HG03460 (cell line): ENCODE measurements at regions not wholly inside any gene's neighbourhood (a gene's known extent, or its start where the extent isn't known, plus 50 kb on each side); places are given as distances from the start of the nearest gene placed in this dataset.

Experiments used
- ATAC-seq: cut with Tn5 transposase; IDR thresholded peaks from one replicate; pipeline ENCODE4 v1.9.1; 2021; ENCODE audit not compliant: unreplicated experiment

DNA sequence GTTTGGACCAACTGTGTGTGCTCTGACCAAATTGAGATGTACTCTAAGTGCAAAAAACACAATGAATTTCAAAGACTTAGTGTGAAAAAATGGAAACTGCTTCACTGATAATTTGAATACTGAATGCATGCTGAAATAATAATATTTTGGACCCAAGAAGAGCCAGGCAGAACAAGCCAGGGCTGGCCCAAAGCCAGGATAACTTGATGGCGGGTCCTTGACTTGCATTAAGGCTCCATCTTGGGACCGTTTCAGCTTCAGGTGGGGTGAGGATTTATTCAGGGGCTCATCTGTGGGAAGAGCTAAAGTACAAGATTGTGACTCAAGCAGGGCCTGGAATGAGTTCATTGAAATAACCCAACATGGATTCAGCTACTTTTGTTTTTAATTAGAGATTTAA lies 921.9 kb downstream of the QKI start:
- no peak for ATAC-seq

- ATAC-seq, result no peak
These were observed 916.5 kb downstream of the QKI start for GRCh38 chr6:164331026-164331425.

GRCh38 chr6:164325168-164325567 lies 910.6 kb downstream of the QKI start:
- no peak for ATAC-seq

GRCh38 chr6:164322533-164322932 lies 908.0 kb downstream of the QKI start:
- no peak for ATAC-seq

- no peak for ATAC-seq
These were observed 906.8 kb downstream of the QKI start for GRCh38 chr6:164321297-164321696.

GRCh38 chr6:164315376-164315775 lies 900.9 kb downstream of the QKI start:
- no peak for ATAC-seq

DNA sequence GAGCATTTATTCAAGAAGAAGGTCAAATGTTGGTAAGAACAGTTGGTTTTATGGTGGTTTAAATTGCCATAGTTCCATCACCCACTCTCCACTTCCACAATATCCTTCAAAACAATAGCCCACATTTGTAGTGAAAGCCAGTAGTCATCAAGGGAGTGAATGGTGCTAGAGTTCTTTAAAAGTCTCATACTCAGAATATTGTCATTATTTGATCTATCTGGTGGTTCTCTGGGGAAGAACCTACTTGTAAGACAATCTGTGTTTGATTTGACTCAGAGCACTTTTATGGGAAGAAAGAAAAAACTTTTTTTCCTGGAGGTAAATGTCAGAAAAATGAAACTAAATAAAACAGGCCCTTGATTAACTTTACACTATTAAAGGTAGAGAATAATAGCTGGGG lies 893.8 kb downstream of the QKI start:
- no peak for ATAC-seq

GRCh38 chr6:164303102-164303964 lies 888.8 kb downstream of the QKI start:
- ATAC-seq, result no peak

GRCh38 chr6:164296411-164296810 lies 881.9 kb downstream of the QKI start:
- no peak for ATAC-seq

- no peak for ATAC-seq
These were observed 879.7 kb downstream of the QKI start for GRCh38 chr6:164294047-164294784.

- no peak for ATAC-seq
These were observed 876.7 kb downstream of the QKI start for GRCh38 chr6:164291224-164291623.

GRCh38 chr6:164290101-164290500 lies 875.6 kb downstream of the QKI start:
- no peak for ATAC-seq

DNA sequence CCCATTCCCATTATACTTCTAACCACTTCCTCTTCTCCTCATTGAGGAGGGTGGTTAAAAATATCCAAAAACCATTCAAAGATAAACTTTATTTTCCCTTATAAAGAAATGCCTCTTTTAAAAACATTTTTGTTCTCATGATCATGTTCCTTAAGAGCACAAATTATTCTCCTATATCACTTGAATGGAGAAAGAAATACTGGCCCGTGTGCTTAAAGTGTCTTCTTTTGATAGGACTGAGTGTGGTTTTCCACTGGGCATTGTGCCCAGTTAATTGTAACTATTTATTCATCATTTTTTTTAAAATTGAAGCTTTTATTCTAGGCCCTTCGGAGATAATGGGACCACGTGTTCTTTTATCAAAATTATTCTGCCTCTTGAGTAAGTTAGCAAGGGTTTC lies 871.5 kb downstream of the QKI start:
- ATAC-seq, result no peak

GRCh38 chr6:164283574-164283973 lies 869.1 kb downstream of the QKI start:
- no peak for ATAC-seq

DNA sequence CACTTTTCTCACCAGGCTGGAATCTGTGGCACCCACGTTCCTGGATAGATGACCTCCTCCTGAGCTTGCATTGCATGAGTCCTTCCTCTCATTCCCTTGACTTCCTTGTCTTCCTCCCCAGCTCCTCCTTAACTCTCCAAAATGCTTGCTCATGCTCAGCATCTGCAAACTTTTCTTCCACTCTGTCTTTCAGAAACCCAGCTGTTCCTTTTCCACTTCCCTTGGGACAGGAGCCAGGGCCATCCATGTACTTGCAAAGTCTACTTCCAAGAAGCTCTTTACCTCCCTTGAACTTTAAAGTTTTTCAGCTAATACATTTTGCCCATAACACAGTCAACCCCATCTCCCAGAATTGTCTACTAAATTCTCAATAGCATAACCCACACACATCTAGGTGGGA lies 861.7 kb downstream of the QKI start:
- ATAC-seq, result no peak

DNA sequence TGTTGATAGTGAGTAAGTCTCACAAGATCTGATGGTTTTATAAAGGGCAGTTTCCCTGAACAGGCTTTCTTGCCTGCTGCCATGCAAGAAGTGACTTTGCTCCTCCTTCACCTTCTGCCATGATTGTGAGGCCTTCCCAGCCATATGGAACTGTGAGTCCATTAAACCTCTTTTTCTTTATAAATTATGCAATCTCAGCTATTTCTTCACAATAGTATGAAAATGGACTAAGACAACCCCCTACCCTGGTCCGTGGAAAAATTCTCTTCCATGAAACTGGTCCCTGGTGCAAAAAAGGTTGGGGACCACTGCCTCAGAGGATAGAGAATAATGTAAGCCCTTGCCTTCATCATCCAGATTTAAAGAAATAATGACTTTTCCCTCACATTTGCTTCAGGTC lies 861.3 kb downstream of the QKI start:
- no peak for ATAC-seq

DNA sequence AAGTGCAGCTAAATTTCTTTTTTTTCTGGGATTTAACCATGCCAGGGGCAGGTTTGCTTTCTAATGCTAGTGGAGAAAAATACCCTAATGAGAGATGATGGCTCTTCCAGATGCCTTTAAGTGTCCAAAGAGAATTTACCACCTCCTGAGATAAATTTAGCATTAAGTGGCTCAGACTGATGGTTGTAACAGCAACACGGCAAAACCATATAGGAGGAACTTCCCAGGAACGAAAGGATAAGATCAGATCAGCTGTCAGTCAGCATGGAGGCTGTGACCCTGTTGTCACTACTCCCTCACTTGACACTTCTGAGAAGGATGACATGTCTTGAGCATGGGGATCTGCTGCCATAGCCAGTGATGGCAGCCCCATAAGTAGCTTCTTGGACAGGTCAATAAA lies 860.0 kb downstream of the QKI start:
- no peak for ATAC-seq

- no peak for ATAC-seq
These were observed 859.0 kb downstream of the QKI start for GRCh38 chr6:164273491-164273890.

DNA sequence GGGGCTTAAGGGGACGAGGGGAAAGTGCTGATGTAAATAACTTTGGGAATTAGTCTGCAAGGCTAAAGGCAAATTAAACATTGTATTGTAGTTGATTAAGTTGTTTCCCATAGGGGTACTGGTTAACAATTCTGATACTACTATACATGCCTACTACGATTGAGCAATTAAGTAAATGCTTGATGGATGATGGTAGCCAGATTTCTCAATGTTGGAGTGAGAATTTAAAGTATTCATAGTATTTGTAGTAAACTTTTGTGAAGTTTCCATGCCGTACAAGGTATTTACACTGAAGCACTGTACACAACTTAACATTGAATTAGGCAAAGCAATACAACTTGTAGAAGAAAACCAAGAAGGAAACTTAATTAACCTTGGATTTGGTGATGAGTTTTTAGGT lies 852.3 kb downstream of the QKI start:
- no peak for ATAC-seq

DNA sequence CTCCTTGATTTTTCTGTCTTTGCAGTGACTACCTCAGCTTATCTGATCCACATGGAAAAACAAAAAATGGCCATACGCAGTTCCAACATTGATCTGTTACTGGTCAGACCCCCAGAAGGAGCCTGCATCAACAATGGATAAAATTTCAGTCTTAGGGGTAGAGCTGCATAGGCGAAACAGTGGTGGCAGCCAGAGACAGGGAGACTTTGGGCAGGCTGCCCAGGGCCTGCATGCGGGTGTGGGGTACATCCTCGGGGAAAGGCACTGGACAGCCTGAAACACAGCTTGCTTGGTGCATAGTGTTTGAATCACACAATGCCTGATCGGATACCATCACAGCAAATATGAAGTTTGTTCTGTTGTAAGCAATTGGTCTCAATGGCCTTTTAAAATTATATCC lies 847.8 kb downstream of the QKI start:
- ATAC-seq, result no peak

GRCh38 chr6:164258421-164258820 lies 843.9 kb downstream of the QKI start:
- no peak for ATAC-seq

DNA sequence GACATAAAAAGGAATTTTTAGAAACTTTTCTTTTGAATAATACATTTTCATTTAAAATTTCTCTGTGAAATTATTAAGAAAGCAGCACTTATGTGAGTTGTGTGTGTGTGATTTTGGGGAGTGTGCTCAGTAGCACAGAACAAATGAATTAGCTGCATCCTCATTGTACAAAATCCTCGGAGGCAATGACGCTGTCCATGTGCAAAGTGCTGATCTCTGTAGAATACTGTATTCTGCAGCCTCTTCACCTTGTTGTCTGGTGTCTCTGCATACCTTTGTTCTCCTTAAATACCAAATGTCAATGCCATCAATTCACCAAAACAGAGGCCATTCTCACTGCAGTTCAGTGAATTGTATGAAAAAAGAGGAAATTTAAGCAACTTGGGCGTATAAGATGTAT lies 838.4 kb downstream of the QKI start:
- ATAC-seq, result no peak
